ENCODE measurements at regions not wholly inside any gene's neighbourhood (a gene's known extent, or its start where the extent isn't known, plus 50 kb on each side); places are given as distances from the start of the nearest gene placed in this dataset.

DNA sequence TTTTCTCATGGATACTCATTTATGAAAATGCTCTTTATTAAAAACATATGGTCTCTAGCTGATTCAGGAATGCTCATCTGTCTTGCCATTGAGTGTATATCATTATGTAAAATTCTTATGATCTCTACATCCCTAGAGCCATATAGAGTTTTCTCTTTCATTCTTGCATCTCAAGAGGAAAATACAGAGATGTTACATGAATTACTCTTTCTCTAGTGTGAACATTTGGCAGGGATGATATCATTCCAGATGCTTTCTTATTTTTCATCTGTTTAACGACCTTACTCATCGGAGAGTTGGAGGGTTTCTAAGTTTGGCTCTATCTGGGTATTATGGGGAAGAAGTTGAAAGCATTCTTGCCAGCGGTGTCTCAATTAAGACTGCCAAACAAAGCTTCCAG lies 202.9 kb upstream of the SLC7A11 start:
- no peak overlapping the region for H3K14ac ChIP-seq (ENCODE audit: low read length)
- H2BK15ac ChIP-seq (ENCODE audit: low read length): no peak overlapping the region
- H3K4me3 ChIP-seq (ENCODE audit: low read length in 2 of 2): no peak overlapping the region
- H3K4me2 ChIP-seq (ENCODE audit: insufficient read depth, low read length, poor library complexity, severe bottlenecking): no peak overlapping the region
- H2BK12ac ChIP-seq (ENCODE audit: low read length): no peak overlapping the region
- H3K23ac ChIP-seq (ENCODE audit: low read depth, low read length, poor library complexity): no peak overlapping the region
- no CpG with 5 or more reads among the region's 3 CpGs for WGBS, 2 donors (ENCODE audit: extremely low coverage in 2 of 2, insufficient read length in 2 of 2, insufficient replicate concordance in 1 of 2)
- no peak overlapping the region for H4K8ac ChIP-seq (ENCODE audit: low read depth, low read length)
- H2AFZ ChIP-seq (ENCODE audit: low read length): no peak overlapping the region
- no peak overlapping the region for H2BK120ac ChIP-seq (ENCODE audit: low read depth, low read length)
- H4K91ac ChIP-seq (ENCODE audit: low read depth, low read length, poor library complexity): no peak overlapping the region
- no peak overlapping the region for H3K9ac ChIP-seq (ENCODE audit: low read depth, low read length, poor library complexity)
- no peak overlapping the region for H2AK5ac ChIP-seq (ENCODE audit: low read depth, low read length)
- H3K79me1 ChIP-seq (ENCODE audit: low read depth, low read length): no peaks in the 10 kb centered on the region
- DNase-seq (ENCODE audit: low spot score): no peak
- no peaks in the 10 kb centered on the region for H3K36me3 ChIP-seq (replicated peaks in 1 of 2; ENCODE audit: control insufficient read depth in 2 of 2, insufficient read depth in 2 of 2, low read length in 2 of 2)
- H3K4ac ChIP-seq (ENCODE audit: low read length): no peak overlapping the region
- H3K27ac ChIP-seq (replicated peaks; ENCODE audit: low read length): no peak overlapping the region
- H3K9me3 ChIP-seq (replicated peaks in 1 of 2; ENCODE audit: control insufficient read depth in 2 of 2, insufficient read depth in 1 of 2, low read depth in 1 of 2, low read length in 2 of 2): peaks cover 0 to 2% of the 10 kb centered on the region in 2 donors
- no peak overlapping the region for H3K18ac ChIP-seq (ENCODE audit: low read length)
- no peak overlapping the region for H2BK5ac ChIP-seq (ENCODE audit: low read length)
- H3K27me3 ChIP-seq (ENCODE audit: control insufficient read depth in 3 of 3, insufficient read depth in 3 of 3, low read depth in 1 of 3, low read length in 3 of 3): no peaks in the 10 kb centered on the region
- no peaks in the 10 kb centered on the region for H3K4me1 ChIP-seq (ENCODE audit: control insufficient read depth in 2 of 2, insufficient read depth in 1 of 2, low read depth in 1 of 2, low read length in 2 of 2)

DNA sequence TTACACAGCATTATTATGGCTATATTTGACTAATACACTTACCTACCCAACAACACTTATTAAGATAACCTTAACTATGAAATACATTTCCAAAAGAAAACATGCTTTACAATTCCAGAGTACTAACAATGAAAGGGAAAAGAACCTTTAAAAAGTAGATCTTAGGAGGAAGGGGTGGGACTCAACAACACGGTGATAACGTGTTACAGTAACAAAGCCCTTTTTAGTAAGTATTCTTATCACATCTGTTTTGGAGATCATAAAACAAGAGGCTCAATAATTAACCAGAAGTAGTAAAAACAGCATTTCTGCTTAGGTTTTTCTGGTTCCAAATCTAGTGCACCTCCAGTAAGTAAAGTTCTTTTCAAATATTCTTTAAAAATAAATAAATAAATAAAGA lies 202.1 kb upstream of the SLC7A11 start:
- Histone ChIP-seq H3K9me3 (replicated peaks in 1 of 2; ENCODE audit: control insufficient read depth in 2 of 2, insufficient read depth in 1 of 2, low read depth in 1 of 2, low read length in 2 of 2) (peaks cover 0 to 2% of the 10 kb centered on the region in 2 donors), H2BK120ac (ENCODE audit: low read depth, low read length) (no peak overlapping the region), H2BK12ac (ENCODE audit: low read length) (no peak overlapping the region), H3K18ac (ENCODE audit: low read length) (no peak overlapping the region), H4K91ac (ENCODE audit: low read depth, low read length, poor library complexity) (no peak overlapping the region), H3K23ac (ENCODE audit: low read depth, low read length, poor library complexity) (no peak overlapping the region), H2AK5ac (ENCODE audit: low read depth, low read length) (no peak overlapping the region), H3K14ac (ENCODE audit: low read length) (no peak overlapping the region), H2BK15ac (ENCODE audit: low read length) (no peak overlapping the region), H3K27me3 (ENCODE audit: control insufficient read depth in 3 of 3, insufficient read depth in 3 of 3, low read depth in 1 of 3, low read length in 3 of 3) (no peaks in the 10 kb centered on the region), H3K27ac (replicated peaks; ENCODE audit: low read length) (no peak overlapping the region), H4K8ac (ENCODE audit: low read depth, low read length) (no peak overlapping the region), H3K4me3 (ENCODE audit: low read length in 2 of 2) (no peak overlapping the region), H3K36me3 (replicated peaks in 1 of 2; ENCODE audit: control insufficient read depth in 2 of 2, insufficient read depth in 2 of 2, low read length in 2 of 2) (no peaks in the 10 kb centered on the region), H3K79me1 (ENCODE audit: low read depth, low read length) (no peaks in the 10 kb centered on the region), H3K4me1 (ENCODE audit: control insufficient read depth in 2 of 2, insufficient read depth in 1 of 2, low read depth in 1 of 2, low read length in 2 of 2) (no peaks in the 10 kb centered on the region), H2BK5ac (ENCODE audit: low read length) (no peak overlapping the region), H2AFZ (ENCODE audit: low read length) (no peak overlapping the region), H3K4me2 (ENCODE audit: insufficient read depth, low read length, poor library complexity, severe bottlenecking) (no peak overlapping the region), H3K4ac (ENCODE audit: low read length) (no peak overlapping the region), H3K9ac (ENCODE audit: low read depth, low read length, poor library complexity) (no peak overlapping the region)
- no peak for DNase-seq (ENCODE audit: low spot score)
- WGBS, 2 donors (ENCODE audit: extremely low coverage in 2 of 2, insufficient read length in 2 of 2, insufficient replicate concordance in 1 of 2): no CpG with 5 or more reads among the region's 2 CpGs

DNA sequence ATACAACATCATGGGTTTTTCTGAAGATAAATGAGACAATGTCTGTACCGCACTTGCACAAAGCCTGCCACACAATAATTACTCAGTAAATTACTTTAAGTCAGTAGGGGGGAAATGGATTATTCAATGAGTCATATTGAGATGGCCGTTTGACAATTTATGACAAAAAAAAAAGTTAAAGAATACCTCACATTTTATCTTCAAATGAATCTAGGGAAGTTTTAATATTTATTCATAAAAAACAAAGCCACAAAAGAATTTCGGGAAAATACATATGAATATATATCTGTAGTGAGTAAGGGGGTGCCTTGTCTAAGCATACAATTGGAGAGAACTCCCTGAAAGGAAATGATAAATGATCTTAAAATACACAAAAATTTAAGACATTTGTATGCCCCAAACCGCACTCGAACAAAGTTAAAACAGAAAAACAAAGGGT lies 197.0 kb upstream of the SLC7A11 start:
- no peak overlapping the region for H2BK12ac ChIP-seq (ENCODE audit: low read length)
- H3K79me1 ChIP-seq (ENCODE audit: low read depth, low read length): no peaks in the 10 kb centered on the region
- no peaks in the 10 kb centered on the region for H3K36me3 ChIP-seq (replicated peaks in 1 of 2; ENCODE audit: control insufficient read depth in 2 of 2, insufficient read depth in 2 of 2, low read length in 2 of 2)
- no peak overlapping the region for H3K4me3 ChIP-seq (ENCODE audit: low read length in 2 of 2)
- peaks cover 0 to 2% of the 10 kb centered on the region in 2 donors for H3K9me3 ChIP-seq (replicated peaks in 1 of 2; ENCODE audit: control insufficient read depth in 2 of 2, insufficient read depth in 1 of 2, low read depth in 1 of 2, low read length in 2 of 2)
- no peak overlapping the region for H3K14ac ChIP-seq (ENCODE audit: low read length)
- H3K27ac ChIP-seq (replicated peaks; ENCODE audit: low read length): no peak overlapping the region
- H3K4me2 ChIP-seq (ENCODE audit: insufficient read depth, low read length, poor library complexity, severe bottlenecking): no peak overlapping the region
- no peak overlapping the region for H2AK5ac ChIP-seq (ENCODE audit: low read depth, low read length)
- H3K4ac ChIP-seq (ENCODE audit: low read length): no peak overlapping the region
- WGBS, 2 donors (ENCODE audit: extremely low coverage in 2 of 2, insufficient read length in 2 of 2, insufficient replicate concordance in 1 of 2): no CpG with 5 or more reads among the region's 5 CpGs
- no peak overlapping the region for H4K91ac ChIP-seq (ENCODE audit: low read depth, low read length, poor library complexity)
- H2BK5ac ChIP-seq (ENCODE audit: low read length): no peak overlapping the region
- no peak overlapping the region for H3K9ac ChIP-seq (ENCODE audit: low read depth, low read length, poor library complexity)
- no peaks in the 10 kb centered on the region for H3K4me1 ChIP-seq (ENCODE audit: control insufficient read depth in 2 of 2, insufficient read depth in 1 of 2, low read depth in 1 of 2, low read length in 2 of 2)
- H2BK120ac ChIP-seq (ENCODE audit: low read depth, low read length): no peak overlapping the region
- H2BK15ac ChIP-seq (ENCODE audit: low read length): no peak overlapping the region
- H4K8ac ChIP-seq (ENCODE audit: low read depth, low read length): no peak overlapping the region
- no peak overlapping the region for H3K18ac ChIP-seq (ENCODE audit: low read length)
- H2AFZ ChIP-seq (ENCODE audit: low read length): no peak overlapping the region
- no peak overlapping the region for H3K23ac ChIP-seq (ENCODE audit: low read depth, low read length, poor library complexity)
- DNase-seq (ENCODE audit: low spot score): no peak
- no peaks in the 10 kb centered on the region for H3K27me3 ChIP-seq (ENCODE audit: control insufficient read depth in 3 of 3, insufficient read depth in 3 of 3, low read depth in 1 of 3, low read length in 3 of 3)

DNA sequence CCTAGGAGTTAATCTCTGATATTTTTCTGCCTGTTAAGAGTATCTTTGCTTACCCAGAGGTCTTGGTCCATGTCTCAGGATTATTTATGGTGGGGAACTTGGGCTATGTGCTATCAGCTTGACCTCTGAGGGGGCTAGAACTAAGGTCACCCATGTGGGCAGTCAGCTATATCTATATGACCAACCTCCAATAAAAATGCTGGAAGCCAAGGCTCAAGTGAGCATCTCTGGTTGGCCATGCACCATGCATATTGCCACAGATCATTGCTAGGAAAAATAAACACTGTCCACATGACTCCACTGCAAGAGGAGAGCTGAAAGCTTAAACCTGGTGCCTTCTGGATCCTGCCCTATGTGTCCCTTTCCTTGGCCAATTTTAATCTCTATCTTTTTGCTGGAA lies 196.5 kb upstream of the SLC7A11 start:
- DNase-seq (ENCODE audit: low spot score): no peak
- H3K27ac ChIP-seq (replicated peaks; ENCODE audit: low read length): no peak overlapping the region
- H4K91ac ChIP-seq (ENCODE audit: low read depth, low read length, poor library complexity): no peak overlapping the region
- H3K4me3 ChIP-seq (ENCODE audit: low read length in 2 of 2): no peak overlapping the region
- no peak overlapping the region for H2BK15ac ChIP-seq (ENCODE audit: low read length)
- H3K4me1 ChIP-seq (ENCODE audit: control insufficient read depth in 2 of 2, insufficient read depth in 1 of 2, low read depth in 1 of 2, low read length in 2 of 2): no peaks in the 10 kb centered on the region
- no peak overlapping the region for H3K9ac ChIP-seq (ENCODE audit: low read depth, low read length, poor library complexity)
- H3K14ac ChIP-seq (ENCODE audit: low read length): no peak overlapping the region
- H3K18ac ChIP-seq (ENCODE audit: low read length): no peak overlapping the region
- H2BK12ac ChIP-seq (ENCODE audit: low read length): no peak overlapping the region
- H2AFZ ChIP-seq (ENCODE audit: low read length): no peak overlapping the region
- no peak overlapping the region for H4K8ac ChIP-seq (ENCODE audit: low read depth, low read length)
- no peak overlapping the region for H2BK120ac ChIP-seq (ENCODE audit: low read depth, low read length)
- no peaks in the 10 kb centered on the region for H3K27me3 ChIP-seq (ENCODE audit: control insufficient read depth in 3 of 3, insufficient read depth in 3 of 3, low read depth in 1 of 3, low read length in 3 of 3)
- no peaks in the 10 kb centered on the region for H3K79me1 ChIP-seq (ENCODE audit: low read depth, low read length)
- H3K4me2 ChIP-seq (ENCODE audit: insufficient read depth, low read length, poor library complexity, severe bottlenecking): no peak overlapping the region
- no peaks in the 10 kb centered on the region for H3K36me3 ChIP-seq (replicated peaks in 1 of 2; ENCODE audit: control insufficient read depth in 2 of 2, insufficient read depth in 2 of 2, low read length in 2 of 2)
- H3K4ac ChIP-seq (ENCODE audit: low read length): no peak overlapping the region
- H2AK5ac ChIP-seq (ENCODE audit: low read depth, low read length): no peak overlapping the region
- no peak overlapping the region for H2BK5ac ChIP-seq (ENCODE audit: low read length)
- no peaks in the 10 kb centered on the region for H3K9me3 ChIP-seq (replicated peaks in 1 of 2; ENCODE audit: control insufficient read depth in 2 of 2, insufficient read depth in 1 of 2, low read depth in 1 of 2, low read length in 2 of 2)
- H3K23ac ChIP-seq (ENCODE audit: low read depth, low read length, poor library complexity): no peak overlapping the region

Data from neuronal stem cell (in vitro differentiated cells).